ENCODE measurements at regions not wholly inside any gene's neighbourhood (a gene's known extent, or its start where the extent isn't known, plus 50 kb on each side); places are given as distances from the start of the nearest gene placed in this dataset.

DNA sequence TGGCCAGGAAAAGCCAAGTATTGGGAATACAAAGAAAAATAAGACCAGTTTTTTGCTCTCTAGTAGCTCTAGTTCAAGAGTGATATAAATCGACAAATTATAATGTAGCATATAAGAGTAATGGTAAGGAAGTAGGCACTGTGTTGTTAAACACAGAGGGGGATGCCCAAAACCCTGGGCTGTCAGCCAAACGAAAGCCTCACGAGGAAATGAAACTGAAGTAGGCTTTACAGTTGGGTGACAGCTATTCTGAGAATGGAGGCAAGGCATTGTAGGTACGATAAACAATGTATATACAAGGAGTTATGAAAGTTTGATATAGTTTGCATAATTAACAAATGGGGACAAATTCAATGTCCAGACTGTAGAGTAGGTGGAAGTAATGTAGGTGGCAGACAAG is 176.4 kb downstream of the FAM181B start:
- no peak for DNase-seq (ENCODE audit: low read depth)
- H3K27me3 ChIP-seq (ENCODE audit: control insufficient read depth, insufficient read depth, low read length), result no peaks in the 10 kb centered on the region
- TF ChIP-seq, protein P1, sequence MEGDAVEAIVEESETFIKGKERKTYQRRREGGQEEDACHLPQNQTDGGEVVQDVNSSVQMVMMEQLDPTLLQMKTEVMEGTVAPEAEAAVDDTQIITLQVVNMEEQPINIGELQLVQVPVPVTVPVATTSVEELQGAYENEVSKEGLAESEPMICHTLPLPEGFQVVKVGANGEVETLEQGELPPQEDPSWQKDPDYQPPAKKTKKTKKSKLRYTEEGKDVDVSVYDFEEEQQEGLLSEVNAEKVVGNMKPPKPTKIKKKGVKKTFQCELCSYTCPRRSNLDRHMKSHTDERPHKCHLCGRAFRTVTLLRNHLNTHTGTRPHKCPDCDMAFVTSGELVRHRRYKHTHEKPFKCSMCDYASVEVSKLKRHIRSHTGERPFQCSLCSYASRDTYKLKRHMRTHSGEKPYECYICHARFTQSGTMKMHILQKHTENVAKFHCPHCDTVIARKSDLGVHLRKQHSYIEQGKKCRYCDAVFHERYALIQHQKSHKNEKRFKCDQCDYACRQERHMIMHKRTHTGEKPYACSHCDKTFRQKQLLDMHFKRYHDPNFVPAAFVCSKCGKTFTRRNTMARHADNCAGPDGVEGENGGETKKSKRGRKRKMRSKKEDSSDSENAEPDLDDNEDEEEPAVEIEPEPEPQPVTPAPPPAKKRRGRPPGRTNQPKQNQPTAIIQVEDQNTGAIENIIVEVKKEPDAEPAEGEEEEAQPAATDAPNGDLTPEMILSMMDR (IDR thresholded peaks at IDR 0.05; ENCODE audit: insufficient read depth, low read length, poor library complexity, severe bottlenecking), result no peak
- no peaks in the 10 kb centered on the region for H3K36me3 ChIP-seq (ENCODE audit: control insufficient read depth, insufficient read depth, low read length)
- H3K4me3 ChIP-seq (ENCODE audit: low read depth, low read length), result no peak overlapping the region

DNA sequence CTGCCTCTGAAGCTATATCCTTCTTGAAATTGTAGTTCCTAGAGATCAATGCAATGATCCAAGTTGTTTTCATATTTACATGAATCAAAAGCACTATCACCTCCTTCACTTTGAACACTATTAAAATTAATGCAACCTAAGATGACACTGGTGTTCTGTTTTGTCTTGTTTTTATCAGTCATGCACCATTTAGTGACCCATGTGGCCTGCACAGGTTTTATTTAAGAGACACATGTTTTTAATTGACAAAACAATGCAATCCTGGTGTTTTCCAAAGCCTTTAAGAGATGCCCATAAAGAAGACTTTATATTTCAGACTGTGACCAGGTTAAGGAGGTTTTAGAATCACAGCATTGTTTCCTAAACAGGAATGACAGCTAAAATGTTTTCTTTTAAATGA is 177.5 kb downstream of the FAM181B start:
- H3K27me3 ChIP-seq (ENCODE audit: control insufficient read depth, insufficient read depth, low read length), result no peaks in the 10 kb centered on the region
- H3K36me3 ChIP-seq (ENCODE audit: control insufficient read depth, insufficient read depth, low read length), result no peaks in the 10 kb centered on the region
- TF ChIP-seq, protein P1 (IDR thresholded peaks at IDR 0.05; ENCODE audit: insufficient read depth, low read length, poor library complexity, severe bottlenecking), result no peak
- no peak for DNase-seq (ENCODE audit: low read depth)
- no peak overlapping the region for H3K4me3 ChIP-seq (ENCODE audit: low read depth, low read length)

DNA sequence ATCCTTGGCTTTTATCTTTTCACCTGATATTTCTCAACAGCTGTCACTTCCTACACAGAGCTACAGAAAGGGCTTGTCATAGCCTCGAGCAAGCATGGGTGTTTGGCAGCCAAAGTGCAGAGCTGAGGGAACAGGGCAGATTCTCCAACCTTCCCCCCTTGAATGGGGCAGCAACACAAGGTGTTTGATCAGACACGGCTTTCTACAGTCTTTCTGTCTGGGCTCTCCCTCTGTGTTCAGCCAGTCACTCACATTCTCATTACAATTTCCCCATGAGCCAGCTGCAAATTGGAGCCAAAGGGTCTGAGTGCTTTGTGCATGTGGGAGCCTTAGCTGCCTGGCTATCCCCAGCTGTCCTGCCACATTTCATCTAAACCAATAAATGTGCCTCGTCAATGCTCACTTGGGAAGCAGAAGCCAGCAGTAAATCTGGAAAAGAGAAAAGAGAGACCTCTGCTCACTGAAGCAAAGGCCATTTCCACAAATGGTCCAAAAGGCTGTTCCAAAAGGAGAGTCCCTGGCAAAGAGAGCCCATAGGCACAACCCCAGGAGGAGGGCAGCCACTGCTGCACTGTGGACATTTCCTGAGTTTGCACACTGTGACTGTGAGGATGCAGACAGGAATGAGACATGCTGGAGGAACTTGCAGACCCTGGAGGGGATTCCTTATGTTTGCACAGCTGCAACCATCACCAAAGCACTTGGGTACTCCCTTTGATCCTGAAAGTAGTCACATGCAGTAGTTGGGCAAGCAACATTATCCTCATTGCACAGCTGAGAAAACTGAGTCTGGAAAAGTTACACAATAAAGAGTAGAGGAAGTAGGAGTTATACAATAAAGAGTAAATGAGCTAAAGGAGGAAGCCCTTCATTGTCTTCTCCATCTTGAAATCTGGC is 186.8 kb downstream of the FAM181B start:
- H3K36me3 ChIP-seq (ENCODE audit: control insufficient read depth, insufficient read depth, low read length), result no peaks in the 10 kb centered on the region
- no peaks in the 10 kb centered on the region for H3K27me3 ChIP-seq (ENCODE audit: control insufficient read depth, insufficient read depth, low read length)
- DNase-seq (ENCODE audit: low read depth), result peak; percentile 38
- TF ChIP-seq, protein P1 (IDR thresholded peaks at IDR 0.05; ENCODE audit: insufficient read depth, low read length, poor library complexity, severe bottlenecking), result no peak
- H3K4me3 ChIP-seq (ENCODE audit: low read depth, low read length), result no peak overlapping the region

DNA sequence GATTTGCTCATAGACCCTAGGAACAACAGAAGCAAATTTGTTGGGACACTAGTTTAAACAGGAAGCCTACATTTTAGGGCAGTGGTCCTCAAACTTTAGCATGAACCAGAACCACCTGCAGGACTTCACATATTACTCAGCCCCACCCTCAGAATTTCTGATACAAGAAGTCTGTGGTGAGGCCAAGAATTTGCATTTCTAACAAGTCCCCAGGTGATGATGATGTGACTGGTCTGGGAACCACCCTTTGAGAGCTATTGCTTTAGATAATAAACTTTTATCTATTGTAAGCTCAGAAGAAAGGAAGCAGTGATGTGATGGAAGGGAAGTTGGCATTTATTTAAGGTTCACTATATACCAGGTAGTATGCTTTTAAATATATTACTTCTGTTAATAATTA is 194.0 kb downstream of the FAM181B start:
- no peak overlapping the region for H3K4me3 ChIP-seq (ENCODE audit: low read depth, low read length)
- DNase-seq (ENCODE audit: low read depth), result no peak
- H3K36me3 ChIP-seq (ENCODE audit: control insufficient read depth, insufficient read depth, low read length), result no peaks in the 10 kb centered on the region
- no peaks in the 10 kb centered on the region for H3K27me3 ChIP-seq (ENCODE audit: control insufficient read depth, insufficient read depth, low read length)
- TF ChIP-seq, protein P1 (IDR thresholded peaks at IDR 0.05; ENCODE audit: insufficient read depth, low read length, poor library complexity, severe bottlenecking), result no peak

DNA sequence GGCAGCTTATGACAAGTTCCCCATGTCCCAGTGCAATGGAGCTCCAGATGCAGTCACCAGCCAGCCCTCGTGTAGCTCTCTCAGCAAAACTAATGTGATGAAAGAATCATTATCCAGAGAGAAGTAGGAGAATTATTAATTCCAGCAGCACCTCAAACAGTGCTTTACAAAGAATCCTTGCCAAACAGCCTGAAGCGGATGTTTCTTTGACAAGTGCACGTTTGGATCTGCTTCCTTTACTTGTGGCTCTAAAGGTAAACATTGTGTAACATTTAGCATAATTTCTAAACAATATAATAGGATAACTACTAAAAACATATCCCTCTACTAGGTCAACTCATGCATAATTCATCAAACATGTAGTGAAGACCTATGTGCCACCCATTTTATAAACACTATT is 197.0 kb downstream of the FAM181B start:
- Histone ChIP-seq H3K27me3 (ENCODE audit: control insufficient read depth, insufficient read depth, low read length) (no peaks in the 10 kb centered on the region), H3K4me3 (ENCODE audit: low read depth, low read length) (no peak overlapping the region), H3K36me3 (ENCODE audit: control insufficient read depth, insufficient read depth, low read length) (no peaks in the 10 kb centered on the region)
- no peak for DNase-seq (ENCODE audit: low read depth)
- TF ChIP-seq, protein P1 (IDR thresholded peaks at IDR 0.05; ENCODE audit: insufficient read depth, low read length, poor library complexity, severe bottlenecking), result no peak
